GM18499 (cell line): ENCODE measurements at regions not wholly inside any gene's neighbourhood (a gene's known extent, or its start where the extent isn't known, plus 50 kb on each side); places are given as distances from the start of the nearest gene placed in this dataset.

ENCODE experiments used
- ATAC-seq: cut with Tn5 transposase; IDR thresholded peaks from one replicate; pipeline ENCODE4 v1.9.1; 2021; ENCODE audit warnings: moderate number of reproducible peaks; ENCODE audit not compliant: insufficient read depth, unreplicated experiment

GRCh38 chr5:166992874-166993722, 1298.3 kb upstream of the WWC1 start:
- ATAC-seq = no peak

GRCh38 chr5:166994226-166994625, 1297.2 kb upstream of the WWC1 start:
- ATAC-seq = no peak

DNA sequence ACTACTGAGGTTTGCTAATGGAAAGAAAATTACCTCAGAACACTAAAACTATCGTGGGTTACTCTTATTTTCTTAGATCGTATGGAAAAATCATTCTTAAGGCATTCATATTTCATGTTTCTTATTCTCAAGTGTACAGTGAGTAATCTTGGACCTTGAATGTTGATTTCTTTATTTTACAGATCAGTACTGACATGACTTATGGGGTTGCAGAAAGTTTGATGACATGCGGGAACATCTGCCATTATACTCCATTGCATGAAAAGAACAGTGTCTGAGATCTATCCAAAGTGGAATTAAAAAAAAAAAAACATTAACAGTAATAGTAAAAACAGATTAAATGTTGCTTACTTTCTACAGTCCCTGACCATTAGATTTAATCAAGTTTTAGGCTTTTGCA, 1290.2 kb upstream of the WWC1 start:
- no peak for ATAC-seq

GRCh38 chr5:167008705-167009104, 1282.7 kb upstream of the WWC1 start:
- ATAC-seq = no peak

- no peak for ATAC-seq
These were observed 1280.2 kb upstream of the WWC1 start for GRCh38 chr5:167011196-167011595.

GRCh38 chr5:167012123-167013034, 1279.1 kb upstream of the WWC1 start:
- ATAC-seq = no peak

DNA sequence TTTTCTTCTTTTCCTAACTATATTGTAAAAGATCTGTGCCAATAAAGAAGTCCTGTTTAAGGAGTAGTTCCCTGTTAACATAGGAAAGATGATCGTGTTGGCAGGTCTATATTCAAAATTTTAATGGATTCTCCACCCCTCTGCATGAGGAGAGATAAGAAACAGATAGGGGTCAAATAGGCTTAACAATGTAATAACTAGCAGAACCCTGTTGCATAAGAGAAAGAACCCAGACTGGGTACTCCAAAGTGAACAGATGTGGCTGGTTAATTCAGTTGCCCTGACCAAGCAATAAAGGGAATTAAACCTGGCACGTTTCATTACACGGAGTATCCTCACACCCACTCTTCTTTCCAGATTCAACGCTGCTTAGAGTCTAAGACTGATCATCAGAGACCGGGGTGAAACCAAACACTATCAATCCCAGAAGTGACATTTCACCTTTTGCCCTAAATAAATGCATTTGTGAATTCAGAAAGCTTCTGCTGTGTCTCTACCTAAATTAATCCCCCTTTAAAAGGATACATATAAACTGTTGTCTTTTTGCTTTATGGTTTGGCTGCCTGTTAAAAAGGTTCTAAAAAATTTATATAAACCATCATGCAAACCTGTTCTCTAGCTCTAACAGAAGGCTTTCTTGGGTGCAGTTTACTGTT, 1276.9 kb upstream of the WWC1 start:
- ATAC-seq = no peak

GRCh38 chr5:167020418-167020817, 1271.0 kb upstream of the WWC1 start:
- no peak for ATAC-seq

- no peak for ATAC-seq
These were observed 1262.0 kb upstream of the WWC1 start for GRCh38 chr5:167029488-167029887.

DNA sequence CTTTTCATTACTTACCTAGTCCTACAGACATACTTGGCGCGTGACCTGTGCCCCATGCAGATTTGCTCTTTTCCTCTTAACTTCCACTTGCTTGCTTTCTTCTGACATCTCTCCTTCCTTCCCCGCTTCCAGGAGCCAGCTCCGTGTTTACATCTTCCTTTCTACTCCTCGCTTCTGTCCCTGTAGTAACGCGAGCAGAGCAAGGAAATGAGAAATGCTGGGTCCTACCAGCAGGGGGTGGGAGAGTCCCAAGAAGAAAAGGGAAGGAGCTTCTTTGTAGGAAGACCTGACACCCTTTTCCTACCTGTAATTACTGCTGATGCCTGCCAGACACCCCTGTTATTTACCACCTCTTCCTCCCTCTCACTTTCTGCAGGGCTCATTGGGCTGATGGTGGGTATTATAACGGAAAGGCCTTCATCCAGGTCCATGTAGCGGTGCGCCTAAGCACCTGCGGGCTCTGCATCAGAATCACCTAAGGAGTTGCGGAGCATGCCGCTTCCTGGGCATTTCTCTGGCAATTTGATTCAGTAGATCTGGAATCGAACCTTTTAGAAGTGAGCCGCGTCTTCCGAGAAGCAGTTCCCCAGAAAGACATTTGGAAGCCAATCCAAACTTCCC, 1260.8 kb upstream of the WWC1 start:
- no peak for ATAC-seq

DNA sequence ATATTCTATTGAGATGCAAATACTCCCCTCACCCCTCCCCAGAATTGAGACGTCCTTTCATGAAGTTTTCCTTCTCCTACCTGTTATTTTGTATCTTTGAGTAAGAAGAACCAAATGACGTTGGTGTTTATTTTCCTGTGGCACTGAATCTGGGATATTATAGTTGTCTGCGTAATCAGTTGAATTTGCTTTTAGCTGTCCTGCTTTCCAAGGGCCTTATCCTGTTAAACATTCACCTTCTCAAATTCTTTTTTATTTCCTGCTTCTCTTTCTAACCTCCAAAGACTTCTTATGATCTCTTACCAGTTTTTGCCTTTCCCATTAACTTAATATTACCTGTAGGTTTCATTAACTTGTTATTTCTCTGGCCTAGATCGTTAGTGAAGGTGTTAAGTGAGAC, 1254.9 kb upstream of the WWC1 start:
- ATAC-seq = no peak

GRCh38 chr5:167049043-167049663, 1242.3 kb upstream of the WWC1 start:
- ATAC-seq = no peak

DNA sequence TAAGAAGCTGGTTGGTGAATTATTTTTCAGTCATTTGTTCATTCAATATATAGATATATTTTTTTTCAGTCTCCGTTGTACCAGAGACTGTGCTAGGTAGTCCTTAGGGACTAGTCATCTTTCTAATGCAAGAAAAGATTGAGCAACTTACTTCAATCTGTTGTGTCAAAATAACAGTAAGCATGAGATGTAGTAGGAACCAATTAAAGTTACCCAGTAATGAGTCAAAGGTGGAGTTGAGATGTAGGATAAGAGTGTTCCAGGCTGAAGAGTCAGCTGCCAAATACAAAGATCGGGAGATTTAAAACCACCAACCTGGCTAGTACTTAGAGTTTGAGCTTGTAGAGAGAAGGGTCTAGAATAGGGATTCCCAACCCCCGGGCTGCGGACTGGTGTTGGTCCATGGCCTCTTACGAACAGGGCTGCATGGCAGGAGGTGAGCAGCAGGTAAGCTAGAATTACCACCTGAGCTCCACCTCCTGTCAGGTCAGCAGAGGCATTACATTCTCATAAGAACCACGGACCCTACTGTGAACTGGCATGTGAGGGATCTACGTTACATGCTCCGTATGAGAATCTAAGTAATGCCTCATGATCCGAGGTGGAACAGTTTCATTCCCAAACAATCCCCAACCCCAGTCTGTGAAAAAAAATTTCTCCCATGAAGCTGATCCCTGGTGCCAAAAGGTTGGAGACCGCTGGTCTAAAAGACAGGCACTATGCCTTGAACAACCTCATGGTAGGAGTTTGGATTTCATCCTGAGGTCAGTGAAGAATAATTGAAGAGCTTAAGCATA, 1241.5 kb upstream of the WWC1 start:
- no peak for ATAC-seq

DNA sequence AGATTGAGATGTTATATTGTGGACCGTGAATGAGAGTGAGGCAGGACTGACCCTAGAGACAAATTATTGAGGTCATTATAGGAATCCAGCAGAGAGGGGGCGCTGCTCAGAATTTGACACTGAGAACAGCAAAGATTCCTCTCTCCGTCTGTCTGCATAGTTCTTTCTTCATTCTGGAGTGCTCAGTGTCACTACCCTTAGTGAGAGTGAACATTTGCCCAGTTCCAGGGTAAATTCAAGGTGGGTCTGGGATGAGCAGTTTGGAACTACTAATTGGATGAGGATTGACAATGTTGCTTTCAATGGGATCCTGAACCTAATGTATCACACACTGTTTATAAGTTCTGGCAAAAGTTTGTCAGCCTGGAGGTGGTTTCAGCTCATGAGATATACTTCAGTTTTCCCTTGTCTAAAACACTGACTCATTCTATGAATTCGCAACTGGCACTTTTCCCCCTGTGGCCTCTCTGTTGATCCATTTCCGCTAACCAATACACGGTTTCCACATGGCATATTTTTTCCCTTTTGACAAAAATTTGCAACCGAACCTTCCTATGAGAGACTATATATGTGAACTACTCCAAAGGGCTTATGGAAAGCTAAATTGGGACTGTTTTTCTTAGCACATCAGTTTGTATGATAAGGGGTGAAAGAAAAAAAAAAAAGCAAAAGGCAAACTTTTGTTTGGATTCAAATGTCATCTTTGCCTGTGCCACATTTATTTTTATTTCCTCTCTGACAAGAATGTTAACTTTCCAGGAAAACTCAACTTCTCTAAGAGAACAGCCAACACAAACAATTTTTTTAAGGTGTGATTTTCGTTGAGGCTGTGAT, 1240.7 kb upstream of the WWC1 start:
- ATAC-seq = no peak

DNA sequence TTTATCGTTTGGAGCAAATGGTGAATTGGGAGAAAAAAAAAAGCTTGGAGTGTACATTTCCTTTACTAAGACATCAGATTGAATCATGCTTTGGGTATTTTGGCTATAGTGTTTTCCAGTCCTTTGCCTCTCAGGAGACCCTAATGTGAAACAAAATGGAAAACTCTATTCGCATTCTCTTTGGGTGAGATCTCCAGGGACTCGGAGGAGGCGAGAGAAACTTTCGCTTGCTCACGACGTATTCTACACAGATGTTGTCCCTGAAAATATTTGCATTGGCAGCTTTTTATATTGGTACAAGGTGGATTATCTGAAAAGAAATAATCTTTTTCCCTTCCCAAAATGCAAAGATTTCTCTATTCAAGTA, 1240.1 kb upstream of the WWC1 start:
- no peak for ATAC-seq

DNA sequence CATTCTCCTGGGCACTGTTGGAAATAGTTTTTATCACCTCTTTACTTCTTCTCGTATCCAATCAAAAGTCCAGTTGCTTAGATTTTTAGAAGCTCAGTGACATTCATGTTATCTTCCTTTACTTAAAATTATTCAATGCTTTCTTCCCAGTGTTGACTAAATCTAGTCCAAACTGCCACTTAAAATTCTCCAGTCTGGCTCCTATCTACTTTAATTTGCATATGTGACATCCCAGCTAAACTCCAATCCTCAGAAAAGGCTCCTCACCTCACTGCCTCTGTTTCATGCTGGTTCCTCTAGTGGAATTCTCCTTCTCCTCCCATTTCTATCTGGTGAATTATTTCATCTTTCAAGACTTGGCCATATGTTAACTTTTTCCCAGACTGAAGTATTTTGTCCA, 1238.7 kb upstream of the WWC1 start:
- ATAC-seq = no peak

DNA sequence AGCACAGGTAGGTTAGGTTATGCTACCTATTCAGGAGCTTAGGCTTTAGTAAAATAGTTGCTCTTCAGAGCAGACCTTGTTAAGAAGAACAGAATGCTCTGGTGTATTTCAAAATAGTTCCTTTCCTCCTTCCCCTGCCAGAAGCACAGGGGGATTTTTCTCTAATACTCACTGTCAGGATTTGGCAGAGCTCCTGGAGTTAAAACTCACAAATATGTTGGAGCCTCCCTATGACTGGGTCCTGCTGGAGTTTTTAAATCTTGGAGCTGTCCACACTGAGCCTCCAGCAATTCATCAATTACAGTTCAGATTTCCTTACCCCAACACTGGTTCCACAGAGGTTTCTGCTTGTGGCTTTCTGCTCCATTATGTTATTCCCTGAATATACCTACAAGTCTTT, 1233.8 kb upstream of the WWC1 start:
- ATAC-seq = no peak

GRCh38 chr5:167061695-167062094, 1229.8 kb upstream of the WWC1 start:
- ATAC-seq = no peak
